Astrocyte (in vitro differentiated cells and primary cell): ENCODE measurements at regions not wholly inside any gene's neighbourhood (a gene's known extent, or its start where the extent isn't known, plus 50 kb on each side); places are given as distances from the start of the nearest gene placed in this dataset.

Source experiments
- CTCF ChIP-seq: IDR thresholded peaks from 2 replicates; pipeline ENCODE4 v1.5.1; 2011; ENCODE audit warnings: low read depth, mild to moderate bottlenecking, inconsistent platforms, low read length, moderate library complexity; ENCODE audit not compliant: insufficient read depth
- EZH2 ChIP-seq: IDR thresholded peaks from 2 replicates; pipeline ENCODE4 v1.6.1; 2012; ENCODE audit warnings: mild to moderate bottlenecking, low read length, inconsistent platforms; ENCODE audit not compliant: insufficient read depth

- TF ChIP-seq CTCF, result no peak
- no peak for TF ChIP-seq EZH2
These were observed 464.5 kb downstream of the MMUT start for GRCh38 chr6:48998574-48998973.
